ENCODE measurements at regions not wholly inside any gene's neighbourhood (a gene's known extent, or its start where the extent isn't known, plus 50 kb on each side); places are given as distances from the start of the nearest gene placed in this dataset.

GRCh38 chr6:14888575-14889000 is 357.3 kb upstream of the JARID2 start:
- TF ChIP-seq CTCF (conservative IDR thresholded peaks at IDR 0.05 in 1 of 2, IDR thresholded peaks at IDR 0.05 in 1 of 2; ENCODE audit: low read depth in 1 of 2, low read length in 2 of 2) (no peak), EZH2 (IDR thresholded peaks at IDR 0.05; ENCODE audit: low read length, missing control alignments) (no peak)
